Left ventricle myocardium inferior (tissue), 1 donor: ENCODE measurements at regions not wholly inside any gene's neighbourhood (a gene's known extent, or its start where the extent isn't known, plus 50 kb on each side); places are given as distances from the start of the nearest gene placed in this dataset.
A peak's percentile ranks its signal among the peaks of the same experiment; 100 is the strongest.

Experiments
- DNase-seq: peaks from one replicate; pipeline ENCODE4 v3.0.0-alpha.2; 2020
- H3K27ac ChIP-seq: fragments of 200-600 bp; replicated peaks from 2 replicates; pipeline ENCODE4 v1.8.0; 2021
- H3K27me3 ChIP-seq: fragments of 200-600 bp; 2 replicates; pipeline ENCODE4 v1.8.0; 2021; ENCODE audit warnings: low read depth
- H3K36me3 ChIP-seq: fragments of 200-600 bp; 2 replicates; pipeline ENCODE4 v1.8.0; 2021
- H3K4me1 ChIP-seq: fragments of 200-600 bp; 2 replicates; pipeline ENCODE4 v1.8.0; 2021
- H3K4me3 ChIP-seq: fragments of 200-600 bp; 2 replicates; pipeline ENCODE4 v1.8.0; 2021; ENCODE audit warnings: mild to moderate bottlenecking, moderate library complexity
- H3K9me3 ChIP-seq: fragments of 200-600 bp; replicated peaks from 2 replicates; pipeline ENCODE4 v1.8.0; 2021
- CTCF ChIP-seq: fragments of 200-600 bp; IDR thresholded peaks from 2 replicates; pipeline ENCODE4 v1.8.0; 2021; ENCODE audit warnings: antibody characterized with exemption, mild to moderate bottlenecking, borderline replicate concordance
- intact Hi-C: fragments of 100-400 bp; cut with micrococcal nuclease; formaldehyde crosslinking; loops from one replicate; pipeline ENCODE4 v1.11.0; 2022
- donor health status: DM: no; HTN: yes; CAD: no; lungs with severe emphysema.

- Histone ChIP-seq H3K4me1 (no peaks in the 10 kb centered on the region), H3K36me3 (no peaks in the 10 kb centered on the region), H3K4me3 (no peak overlapping the region), H3K9me3 (no peaks in the 10 kb centered on the region), H3K27me3 (no peaks in the 10 kb centered on the region), H3K27ac (no peak overlapping the region)
- TF ChIP-seq CTCF: no peak
- DNase-seq: no peak
- intact Hi-C loops: no loop called here
Observed at GRCh38 chr4:156692016-156692415, 279.6 kb downstream of the PDGFC start.

GRCh38 chr4:156690572-156690971, 281.0 kb downstream of the PDGFC start:
- Histone ChIP-seq H3K27me3 (no peaks in the 10 kb centered on the region), H3K27ac (no peak overlapping the region), H3K9me3 (no peaks in the 10 kb centered on the region), H3K4me1 (no peaks in the 10 kb centered on the region), H3K4me3 (no peak overlapping the region), H3K36me3 (no peaks in the 10 kb centered on the region)
- TF ChIP-seq CTCF: no peak
- intact Hi-C loops: no loop called here
- DNase-seq: no peak

- H3K27ac ChIP-seq: no peak overlapping the region
- intact Hi-C loops: no loop called here
- H3K36me3 ChIP-seq: no peaks in the 10 kb centered on the region
- no peaks in the 10 kb centered on the region for H3K4me1 ChIP-seq
- H3K27me3 ChIP-seq: no peaks in the 10 kb centered on the region
- TF ChIP-seq CTCF: no peak
- H3K4me3 ChIP-seq: no peak overlapping the region
- no peak for DNase-seq
- H3K9me3 ChIP-seq: no peaks in the 10 kb centered on the region
Observed at GRCh38 chr4:156686120-156686519, 285.5 kb downstream of the PDGFC start.

- Histone ChIP-seq H3K4me1 (no peaks in the 10 kb centered on the region), H3K27me3 (no peaks in the 10 kb centered on the region), H3K9me3 (no peaks in the 10 kb centered on the region), H3K36me3 (no peaks in the 10 kb centered on the region), H3K4me3 (no peak overlapping the region), H3K27ac (no peak overlapping the region)
- no peak for DNase-seq
- intact Hi-C loops: no loop called here
- TF ChIP-seq CTCF: no peak
Observed at GRCh38 chr4:156685308-156685707, 286.3 kb downstream of the PDGFC start.

- no peak for DNase-seq
- no peak for TF ChIP-seq CTCF
- intact Hi-C loops: no loop called here
Observed at GRCh38 chr4:156677656-156678055, 293.9 kb downstream of the PDGFC start.

GRCh38 chr4:156677131-156677531, 294.5 kb downstream of the PDGFC start:
- peak; percentile 41 for TF ChIP-seq CTCF
- H3K4me3 ChIP-seq: no peak overlapping the region
- DNase-seq: no peak
- no peaks in the 10 kb centered on the region for H3K4me1 ChIP-seq
- H3K9me3 ChIP-seq: no peaks in the 10 kb centered on the region
- no peaks in the 10 kb centered on the region for H3K27me3 ChIP-seq
- no peaks in the 10 kb centered on the region for H3K36me3 ChIP-seq
- no peak overlapping the region for H3K27ac ChIP-seq
- intact Hi-C loops: no loop called here

More at GRCh38 chr4:156677656-156678055, 293.9 kb downstream of the PDGFC start:
- Histone ChIP-seq H3K27me3 (no peaks in the 10 kb centered on the region), H3K4me3 (no peak overlapping the region), H3K27ac (no peak overlapping the region), H3K4me1 (no peaks in the 10 kb centered on the region), H3K9me3 (no peaks in the 10 kb centered on the region), H3K36me3 (no peaks in the 10 kb centered on the region)
